ENCODE measurements at regions not wholly inside any gene's neighbourhood (a gene's known extent, or its start where the extent isn't known, plus 50 kb on each side); places are given as distances from the start of the nearest gene placed in this dataset.

DNA sequence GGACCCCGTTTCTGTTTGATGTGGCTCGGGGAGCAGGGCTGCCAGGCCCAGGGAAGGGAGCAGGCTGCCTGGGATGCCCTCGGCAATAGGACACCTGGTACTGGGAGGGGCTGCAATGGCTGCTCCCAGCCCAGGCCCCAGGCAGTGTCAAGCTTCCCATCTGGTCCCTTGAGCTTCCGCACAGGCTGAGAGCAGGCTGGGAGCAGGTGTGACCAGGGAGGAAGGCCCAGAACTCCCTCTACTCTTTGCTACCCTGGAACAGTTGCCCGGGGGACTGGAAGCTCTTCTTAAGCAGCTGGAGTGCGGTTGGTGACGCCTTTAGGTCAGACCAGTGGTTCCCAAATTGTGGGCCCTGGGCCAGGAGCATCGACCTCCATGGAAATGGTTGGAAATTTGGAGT is 186.9 kb downstream of the GADD45G start:
- DNase-seq (ENCODE audit: low read depth, low spot score): no peak

DNA sequence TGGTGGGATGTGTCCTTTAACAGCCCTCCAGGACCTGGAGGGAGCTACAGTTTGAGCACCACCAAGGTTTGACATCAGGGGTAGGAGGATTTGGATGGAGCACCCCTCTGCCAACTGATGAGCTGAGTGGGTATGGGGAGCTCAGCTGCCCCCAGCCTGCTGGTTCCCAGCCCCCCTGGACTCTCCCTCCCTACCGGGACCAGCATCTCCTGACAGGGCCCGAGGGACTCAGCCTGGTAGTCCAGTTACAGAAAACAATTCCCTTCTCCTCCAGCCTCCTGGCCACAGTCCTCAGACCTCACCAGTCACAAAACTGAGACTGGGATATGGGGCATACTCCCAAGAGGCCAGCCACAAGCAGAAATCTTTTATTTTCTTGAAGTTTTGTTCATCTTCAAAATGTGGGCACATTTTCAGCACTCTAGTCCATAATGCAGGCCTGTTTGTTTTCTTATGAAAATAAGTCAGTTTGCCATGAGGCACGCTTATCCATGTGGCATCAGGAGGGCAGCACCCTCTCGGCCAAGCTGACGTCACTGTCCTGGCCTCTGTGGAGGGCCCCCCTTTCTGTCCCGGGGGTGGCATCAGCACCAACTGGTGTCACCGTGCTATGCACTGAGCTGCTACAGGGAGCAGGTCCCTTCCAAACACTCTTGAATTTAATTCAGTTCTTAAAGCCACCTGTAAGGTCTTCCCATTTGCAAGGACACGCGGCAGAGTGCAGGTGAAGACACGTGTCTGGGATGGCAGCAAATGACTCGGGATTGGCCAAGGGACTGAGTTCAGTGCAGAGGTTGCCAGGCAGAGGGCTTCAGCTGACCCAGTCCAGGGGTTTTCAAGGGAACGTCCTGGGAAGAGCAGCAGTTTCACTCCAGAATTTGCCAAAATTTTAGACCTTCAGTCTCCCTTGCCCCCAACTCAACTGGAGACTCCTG is 187.6 kb downstream of the GADD45G start:
- DNase-seq (ENCODE audit: low read depth, low spot score): no peak

DNA sequence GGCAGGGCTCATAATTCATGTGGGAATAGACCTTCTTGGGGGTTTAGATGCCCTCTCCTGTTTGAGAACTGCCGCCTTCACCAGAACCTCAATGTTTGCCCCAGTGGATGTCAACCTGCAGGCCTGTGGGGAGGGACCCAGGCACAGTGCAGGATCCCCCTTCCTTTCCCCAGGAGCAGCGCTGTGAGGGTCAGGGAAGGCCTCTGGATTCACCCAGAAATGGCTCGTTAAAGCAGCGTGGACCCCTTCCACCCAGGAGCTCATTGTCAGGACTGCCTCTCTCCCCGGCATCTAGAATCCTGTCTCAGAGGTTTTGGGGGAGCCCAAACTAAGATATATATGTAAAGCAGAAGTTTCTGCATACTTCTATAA is 188.3 kb downstream of the GADD45G start:
- no peak for DNase-seq (ENCODE audit: low read depth, low spot score)

DNA sequence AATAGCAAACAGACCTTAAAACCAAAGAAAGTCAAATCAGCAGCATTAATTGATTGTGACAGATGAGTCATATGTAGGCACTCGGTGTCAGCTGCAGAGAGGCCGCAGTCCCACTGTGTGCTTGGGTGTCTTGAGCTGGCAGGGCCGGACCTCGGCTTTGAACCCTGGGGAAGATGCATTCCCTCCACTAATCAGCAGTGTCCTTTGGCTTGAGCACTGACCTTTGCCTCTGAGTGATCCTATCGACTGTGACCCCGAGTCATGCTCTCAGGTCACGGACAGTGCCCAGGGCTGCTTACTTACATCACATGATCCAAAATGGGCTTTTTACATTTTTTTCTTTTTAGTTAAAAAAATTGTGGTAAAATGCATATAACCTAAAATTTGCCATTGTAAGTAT is 188.7 kb downstream of the GADD45G start:
- no peak for DNase-seq (ENCODE audit: low read depth, low spot score)

DNA sequence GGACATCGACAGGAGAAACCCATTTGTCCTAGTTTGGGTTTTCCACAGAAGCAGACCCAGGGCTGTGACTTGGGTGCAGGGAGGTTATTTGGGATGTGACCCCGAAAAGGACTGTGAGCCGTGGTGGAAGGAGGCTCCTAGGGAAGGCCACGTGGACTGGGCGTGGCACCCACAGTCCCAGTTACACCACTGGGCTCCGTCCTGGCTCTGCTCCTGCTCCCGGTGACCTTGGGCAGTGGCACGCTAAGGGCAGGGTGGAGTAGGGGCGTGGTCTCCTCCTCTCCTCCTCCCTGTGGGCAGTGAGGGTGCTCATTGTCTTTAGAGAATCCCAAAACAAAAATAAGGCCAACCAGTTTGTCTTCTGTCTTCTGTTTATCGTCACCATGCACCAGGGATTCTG is 190.1 kb downstream of the GADD45G start:
- no peak for DNase-seq (ENCODE audit: low read depth, low spot score)

DNA sequence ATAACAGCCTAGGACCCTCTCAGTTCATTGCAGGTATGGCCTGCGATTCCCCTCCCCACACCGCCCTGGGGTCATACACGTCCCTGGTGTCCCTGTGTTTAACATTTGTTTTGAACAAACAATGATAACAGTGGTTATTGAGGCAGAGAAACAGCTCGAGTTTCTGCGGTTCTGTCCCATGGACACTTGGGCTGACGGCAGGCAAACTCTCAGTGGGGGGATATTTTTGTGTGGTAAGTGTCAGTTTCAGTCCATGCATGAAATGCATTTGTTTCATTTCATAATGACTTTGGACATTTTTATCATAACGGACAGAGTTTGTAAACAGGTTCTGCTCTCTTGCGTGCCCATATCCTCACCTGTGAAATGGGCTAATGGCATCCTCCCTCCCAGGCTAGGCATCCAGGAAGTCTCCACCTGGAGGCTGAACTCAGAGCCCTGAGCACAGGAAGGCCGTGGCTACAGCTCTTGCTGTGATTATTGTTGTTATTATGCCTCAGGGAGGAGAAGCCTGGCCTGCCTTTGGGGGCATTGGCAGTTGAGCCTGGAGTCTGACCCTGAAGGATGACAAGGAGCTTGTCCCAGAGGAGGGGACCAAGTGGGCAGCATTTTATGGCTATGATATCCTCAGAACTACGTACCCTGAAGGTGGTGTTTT is 190.9 kb downstream of the GADD45G start:
- no peak for DNase-seq (ENCODE audit: low read depth, low spot score)

DNA sequence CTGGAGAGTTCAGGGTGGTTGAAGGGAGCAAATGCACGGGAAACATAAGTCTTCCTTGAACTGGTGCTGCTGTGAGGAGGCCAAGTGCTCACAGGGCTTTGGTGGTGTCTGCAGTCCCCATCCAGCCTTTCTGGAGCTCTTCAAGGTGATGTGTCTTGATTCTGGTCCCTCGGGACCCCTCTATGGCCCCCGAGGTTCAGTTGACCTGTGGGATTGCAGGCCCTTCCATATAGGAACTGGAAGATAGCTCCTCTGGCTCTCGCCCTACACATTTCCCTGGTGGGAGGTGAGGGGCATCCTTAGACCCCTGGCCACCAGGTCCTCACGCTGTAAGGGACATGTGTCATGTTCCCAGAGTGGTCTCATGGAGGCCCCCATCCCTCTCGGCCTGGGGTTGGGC is 191.8 kb downstream of the GADD45G start:
- no peak for DNase-seq (ENCODE audit: low read depth, low spot score)

DNA sequence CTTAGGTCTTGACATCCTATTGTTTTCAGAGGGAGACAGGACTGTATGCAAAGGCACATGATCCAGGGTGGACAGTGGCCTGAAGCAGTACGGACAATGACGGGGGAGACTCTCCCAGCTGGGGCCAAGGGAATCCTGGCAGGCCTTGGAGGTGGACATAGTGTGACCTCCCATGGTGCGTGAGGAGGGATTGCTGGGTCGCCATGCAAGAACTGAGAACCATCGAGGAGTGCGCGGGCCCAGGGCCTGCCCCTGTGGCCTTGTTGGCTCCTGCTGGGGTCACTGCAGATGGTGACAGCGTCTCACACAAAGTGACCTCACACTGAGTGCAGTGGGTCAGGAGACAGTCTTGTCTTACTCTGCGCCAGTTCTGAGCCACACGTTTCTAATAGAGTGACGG is 192.4 kb downstream of the GADD45G start:
- DNase-seq (ENCODE audit: low read depth, low spot score): no peak

DNA sequence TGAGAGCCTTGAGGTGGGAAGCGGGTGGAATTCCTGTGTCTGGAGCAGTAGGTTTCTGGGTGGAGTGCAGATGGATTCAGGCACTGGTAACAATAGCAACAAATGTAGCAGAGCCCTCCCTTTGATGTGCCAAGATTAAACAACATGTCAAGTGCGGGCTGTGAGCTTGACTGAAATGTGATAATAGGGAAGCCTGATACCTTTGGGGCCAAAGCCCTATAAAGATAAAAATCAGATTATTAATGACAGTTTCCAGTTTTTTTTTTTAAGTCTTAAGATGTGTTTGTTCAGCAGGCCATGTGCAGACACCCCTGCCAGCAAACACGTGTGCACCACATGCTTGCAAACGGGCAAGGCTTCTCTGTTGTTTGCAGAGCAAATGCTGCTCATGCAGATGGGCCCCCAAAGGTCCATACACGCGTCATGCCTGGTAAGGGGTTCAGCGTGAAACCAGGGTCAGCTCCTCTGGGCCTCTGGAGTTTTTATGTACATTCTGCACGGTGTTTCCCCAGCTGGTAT is 193.2 kb downstream of the GADD45G start:
- no peak for DNase-seq (ENCODE audit: low read depth, low spot score)

DNA sequence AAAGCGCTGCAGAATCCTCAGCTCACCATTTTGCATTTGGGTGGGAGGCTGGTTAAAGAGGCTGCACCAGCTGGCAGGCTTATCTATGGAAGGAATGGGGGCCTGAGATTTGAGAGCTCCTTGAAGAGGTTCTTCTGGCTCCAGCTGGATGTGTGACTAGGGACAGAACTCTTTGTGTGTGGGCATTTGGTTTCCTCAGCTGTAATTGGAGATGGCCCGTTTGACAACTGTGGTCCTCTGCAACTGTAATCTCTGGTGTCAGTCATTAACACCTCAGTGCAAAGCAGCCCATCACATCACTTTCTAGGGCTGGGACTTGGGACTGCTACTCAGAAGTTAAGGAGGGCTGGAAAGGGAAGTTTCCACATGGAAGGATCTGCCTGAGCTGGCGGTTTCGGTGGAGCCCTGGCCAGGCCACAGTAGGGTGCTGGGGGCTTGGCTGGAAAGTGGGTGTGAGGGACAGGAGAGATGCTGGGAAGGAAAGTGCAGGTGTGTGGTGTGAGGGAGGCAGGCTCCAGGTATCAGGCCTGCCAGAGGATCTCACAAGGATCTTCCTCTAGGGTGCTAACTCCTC is 193.8 kb downstream of the GADD45G start:
- no peak for DNase-seq (ENCODE audit: low read depth, low spot score)

DNA sequence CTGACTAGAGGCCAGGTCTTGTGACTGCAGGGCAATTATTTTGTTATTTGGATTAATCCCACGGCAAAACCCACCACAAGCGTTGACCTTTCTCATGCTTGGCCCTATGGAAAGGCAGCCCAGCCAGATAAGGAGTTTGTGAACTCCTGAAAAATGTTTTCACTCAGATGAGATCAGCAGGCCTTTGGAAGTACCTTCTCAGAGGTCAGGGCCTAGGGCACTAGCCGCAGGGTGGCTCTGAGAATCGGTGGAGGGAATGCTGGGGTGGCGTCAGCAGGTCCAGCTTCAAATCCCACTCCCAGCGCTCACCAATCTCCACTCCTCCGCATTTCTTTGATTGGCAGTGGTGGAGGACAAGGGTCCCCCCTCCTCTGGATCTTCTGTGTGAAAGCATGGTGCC is 194.4 kb downstream of the GADD45G start:
- no peak for DNase-seq (ENCODE audit: low read depth, low spot score)

DNA sequence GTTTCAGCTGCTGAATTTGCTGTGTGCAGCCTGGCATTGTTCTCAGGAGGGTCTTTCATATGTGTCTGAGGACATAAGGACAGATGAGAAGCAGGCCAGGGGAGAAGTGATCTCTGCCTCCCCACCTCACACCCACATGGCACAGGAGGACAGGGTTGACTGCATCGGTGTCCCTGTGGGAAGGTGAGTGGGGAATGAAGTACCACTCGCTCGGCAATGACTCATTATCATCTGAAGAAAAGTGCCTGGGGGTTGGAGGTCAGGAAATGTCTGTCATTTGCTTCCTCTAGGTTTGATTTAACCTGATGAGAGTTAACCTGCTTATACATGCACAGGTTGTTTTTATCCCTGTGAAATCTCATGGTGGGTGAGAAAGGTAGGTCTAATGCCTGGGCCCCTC is 195.0 kb downstream of the GADD45G start:
- DNase-seq (ENCODE audit: low read depth, low spot score): no peak

DNA sequence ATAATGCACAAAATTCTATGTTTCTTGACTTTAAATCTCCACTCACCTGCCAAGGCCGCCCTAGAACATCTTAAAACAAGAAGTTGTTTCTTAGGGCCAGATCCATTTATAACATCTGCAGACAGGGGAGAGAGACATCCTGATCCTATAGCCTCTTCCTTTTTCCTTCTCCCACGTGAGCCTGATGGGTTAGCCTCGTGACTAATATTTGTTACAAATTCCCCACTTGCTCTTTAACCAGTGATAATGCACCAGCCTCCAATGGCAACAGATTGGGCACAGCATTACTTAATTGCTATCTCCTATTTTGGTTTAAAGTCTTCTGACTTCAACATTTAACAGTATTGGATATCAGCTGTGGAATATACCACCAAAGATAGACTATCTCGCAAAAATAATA is 196.5 kb downstream of the GADD45G start:
- DNase-seq (ENCODE audit: low read depth, low spot score): no peak

DNA sequence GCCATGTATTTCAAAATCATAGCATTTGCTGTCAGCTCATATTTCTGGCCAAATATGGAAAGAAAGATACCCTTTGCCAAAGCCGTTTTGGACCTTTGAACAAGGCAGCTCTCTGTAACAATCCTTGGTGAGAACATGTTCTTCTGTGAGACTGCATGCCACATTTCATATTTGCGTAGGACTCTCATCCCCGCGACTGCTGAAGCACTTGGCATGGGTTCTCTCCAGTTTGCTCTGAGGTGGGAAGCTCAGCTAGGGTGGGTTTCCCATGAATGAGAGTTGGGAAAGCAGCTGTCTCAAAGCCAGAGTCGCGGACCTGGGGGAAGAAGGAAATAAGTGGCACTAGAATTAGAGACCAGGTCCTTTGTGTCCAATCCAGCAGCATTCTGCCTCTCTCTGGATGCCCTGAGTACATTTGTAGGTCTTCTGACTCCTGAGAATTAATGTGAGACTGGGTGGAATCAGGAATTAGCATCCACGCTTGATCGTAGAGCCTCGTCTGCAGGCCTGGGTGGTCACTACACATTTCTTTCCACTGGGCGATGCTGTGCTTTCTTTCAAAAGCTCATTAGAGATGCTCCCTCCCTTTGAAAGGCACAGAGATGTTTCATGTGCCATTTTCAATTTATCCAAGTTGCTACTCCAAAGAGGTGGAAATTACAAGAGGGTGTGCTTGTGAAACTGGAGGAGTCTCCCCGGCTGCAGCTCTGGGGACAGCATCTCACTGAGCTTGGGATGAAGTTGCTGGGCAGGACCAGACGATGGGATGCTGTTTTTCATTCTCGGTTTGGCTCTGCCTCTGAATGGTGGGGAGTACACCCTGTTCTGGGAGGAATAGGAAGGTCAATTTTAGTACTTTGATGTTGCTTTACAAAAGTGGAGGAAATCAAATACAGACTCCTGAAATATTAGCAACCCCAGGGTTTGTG is 197.2 kb downstream of the GADD45G start:
- DNase-seq (ENCODE audit: low read depth, low spot score): no peak

DNA sequence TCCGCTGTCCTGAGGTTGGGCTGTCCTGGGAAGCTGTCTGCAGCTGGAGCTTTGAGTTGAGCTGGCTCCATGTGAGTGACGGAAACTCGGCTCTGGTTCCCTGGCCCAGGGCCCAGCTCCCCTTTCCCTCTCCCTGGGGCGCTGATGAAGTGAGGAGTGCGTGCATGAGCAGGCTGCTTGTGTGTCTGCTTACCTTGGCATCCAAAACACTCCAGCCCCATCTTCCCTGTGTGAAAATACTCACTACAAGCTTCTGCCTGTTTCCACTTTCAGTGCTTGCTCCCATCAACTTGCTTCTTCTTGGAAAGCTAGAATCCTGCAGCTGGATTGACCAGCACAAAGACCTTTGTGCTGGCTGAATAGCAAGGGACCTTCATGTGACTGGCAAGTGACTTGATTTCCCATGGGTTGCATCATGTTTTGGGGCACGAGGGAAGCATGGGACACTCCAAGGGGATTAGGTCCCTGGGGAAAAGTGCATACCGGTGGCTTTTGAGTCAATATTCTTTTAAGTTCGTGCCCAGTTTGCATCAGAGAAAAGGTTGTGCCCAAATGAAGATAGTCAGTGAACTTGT is 198.1 kb downstream of the GADD45G start:
- no peak for DNase-seq (ENCODE audit: low read depth, low spot score)

DNA sequence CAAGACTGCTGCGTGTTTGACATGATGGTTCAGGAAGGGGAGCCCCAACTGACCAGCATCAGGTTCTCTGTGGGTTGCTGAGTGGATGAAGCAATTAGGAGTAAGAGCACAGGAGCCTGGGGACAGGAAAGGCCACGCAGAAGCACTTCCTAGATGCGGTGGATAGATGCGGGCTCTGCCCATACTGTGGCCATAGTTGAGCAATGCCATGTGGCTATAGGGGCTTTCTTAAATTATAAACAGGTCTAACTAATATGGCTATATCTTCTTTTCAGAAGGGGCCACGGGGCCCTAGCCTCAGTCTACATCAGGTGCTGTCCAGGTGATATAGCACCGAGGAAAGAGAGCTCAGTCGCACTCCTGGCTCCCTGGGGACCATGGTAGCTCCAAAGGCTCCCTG is 198.6 kb downstream of the GADD45G start:
- no peak for DNase-seq (ENCODE audit: low read depth, low spot score)

DNA sequence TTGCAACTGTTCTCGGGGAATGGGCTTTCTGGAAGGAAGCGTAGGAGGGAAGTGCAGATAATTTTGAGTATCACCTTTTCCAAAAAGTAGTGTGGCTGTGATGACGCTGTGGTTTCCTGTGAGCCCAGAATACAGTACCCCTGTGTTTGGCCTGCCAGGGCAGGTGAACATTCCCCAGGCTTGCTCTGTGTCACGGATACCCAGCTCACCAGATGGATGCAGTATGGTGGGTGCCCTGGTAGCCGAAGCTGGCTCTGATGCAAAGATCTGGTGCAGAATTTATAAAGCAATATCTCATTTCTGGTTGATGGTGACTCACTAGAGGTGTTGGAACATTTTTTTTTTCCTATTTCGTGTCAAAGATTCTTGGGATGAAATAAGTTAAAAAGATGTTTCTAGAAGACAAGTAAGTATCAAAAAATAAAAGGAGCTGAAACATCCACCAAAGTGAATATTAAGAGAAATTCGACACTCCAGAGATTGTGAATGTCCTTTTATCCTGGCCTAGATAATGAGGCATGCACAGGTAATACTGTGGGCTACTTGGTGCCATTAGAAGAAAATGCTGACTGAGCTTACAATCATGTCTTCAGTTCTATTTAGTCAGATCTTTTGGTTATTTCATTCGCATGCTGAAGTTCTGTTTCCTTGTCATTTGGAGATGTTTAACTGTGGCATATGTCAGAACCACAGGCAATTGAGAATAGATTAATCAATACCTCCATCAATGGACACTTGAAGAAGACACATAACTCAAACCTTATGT is 200.1 kb downstream of the GADD45G start:
- DNase-seq (ENCODE audit: low read depth, low spot score): no peak

DNA sequence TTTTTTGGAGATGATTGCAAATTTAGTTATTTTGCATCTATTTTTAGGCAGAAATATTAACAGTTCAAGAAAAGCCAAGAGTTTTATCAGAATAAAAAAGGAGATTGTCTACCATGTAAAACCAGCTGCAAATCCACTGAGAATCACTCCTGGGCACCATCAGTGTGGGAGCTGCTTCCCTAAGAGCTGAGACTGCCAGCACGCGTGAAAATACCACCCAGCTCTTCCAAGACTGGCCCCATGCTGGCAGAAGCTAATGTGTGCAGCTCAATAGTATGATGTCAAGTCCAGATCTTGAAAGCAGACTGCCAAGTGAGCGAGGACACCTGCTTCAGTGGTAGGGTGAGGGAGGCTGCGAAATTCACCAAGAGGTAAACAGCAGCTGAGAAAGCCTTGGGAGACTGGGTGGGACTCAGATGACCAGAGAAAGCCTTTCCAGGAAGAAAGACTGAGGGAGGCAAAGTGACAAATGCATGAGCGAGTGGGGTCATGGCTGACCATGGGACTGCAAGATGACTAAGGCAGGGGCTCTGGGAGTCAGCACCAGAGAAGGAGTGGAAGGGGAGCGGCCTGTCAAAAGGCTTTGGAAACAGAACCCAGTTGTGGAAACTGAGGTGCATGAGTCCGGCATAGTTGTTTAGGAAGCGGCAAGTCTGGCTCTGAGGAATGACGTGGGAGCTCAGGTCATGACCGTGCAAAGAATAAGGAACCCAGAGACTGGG is 200.9 kb downstream of the GADD45G start:
- DNase-seq (ENCODE audit: low read depth, low spot score): no peak

DNA sequence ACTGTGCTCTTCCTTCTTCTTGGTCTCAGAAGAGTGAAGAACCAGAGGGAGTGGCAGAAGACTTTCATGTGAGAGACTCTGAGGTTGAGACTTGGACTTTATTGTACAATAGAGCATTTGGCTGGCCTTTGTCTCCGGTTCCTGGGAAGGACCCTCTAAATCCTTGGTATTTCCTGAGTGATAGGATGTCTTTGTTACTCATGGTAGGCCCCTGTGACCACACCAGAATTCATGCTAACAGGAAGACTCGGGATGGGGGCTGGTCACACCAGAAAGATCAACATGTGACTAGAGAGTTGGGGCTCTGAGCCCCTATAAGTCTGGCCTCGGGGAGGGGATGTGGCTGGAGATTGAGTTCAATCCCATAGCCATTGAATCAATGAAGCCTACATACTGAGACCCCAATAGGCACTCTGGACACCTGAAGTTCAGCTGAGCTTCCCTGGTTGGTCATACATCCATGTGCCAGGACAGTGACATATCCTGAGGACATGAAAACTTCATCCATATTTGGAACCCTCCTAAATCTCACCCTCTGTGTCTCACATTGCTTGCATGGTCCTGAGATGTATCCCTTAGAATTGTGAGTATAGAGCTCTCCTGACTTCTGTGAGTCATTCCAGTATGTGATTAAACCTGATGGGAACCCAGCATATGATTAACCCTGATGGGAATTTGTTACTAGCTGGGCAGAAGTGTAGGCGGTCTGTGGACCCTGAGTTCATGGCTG is 201.7 kb downstream of the GADD45G start:
- no peak for DNase-seq (ENCODE audit: low read depth, low spot score)
